ENCODE measurements at regions not wholly inside any gene's neighbourhood (a gene's known extent, or its start where the extent isn't known, plus 50 kb on each side); places are given as distances from the start of the nearest gene placed in this dataset.
A peak's percentile ranks its signal among the peaks of the same experiment; 100 is the strongest.

- DNase-seq, result no peak
Observed at GRCh38 chr6:14644381-14644780, 526.8 kb downstream of the CD83 start.

- no peak for DNase-seq
Observed at GRCh38 chr6:14645221-14645620, 527.6 kb downstream of the CD83 start.

- DNase-seq, result no peak
Observed at GRCh38 chr6:14645841-14646240, 528.3 kb downstream of the CD83 start.

- DNase-seq, result no peak
Observed at GRCh38 chr6:14646371-14646770, 528.8 kb downstream of the CD83 start.

GRCh38 chr6:14647357-14647756 lies 529.8 kb downstream of the CD83 start:
- DNase-seq, result no peak

- DNase-seq, result no peak
Observed at GRCh38 chr6:14652536-14652935, 535.0 kb downstream of the CD83 start.

GRCh38 chr6:14655201-14656061 lies 537.9 kb downstream of the CD83 start:
- DNase-seq, result no peak

- DNase-seq, result no peak
Observed at GRCh38 chr6:14656078-14656521, 538.5 kb downstream of the CD83 start.

- no peak for DNase-seq
Observed at GRCh38 chr6:14656649-14657048, 539.1 kb downstream of the CD83 start.

GRCh38 chr6:14658030-14658429 lies 540.5 kb downstream of the CD83 start:
- no peak for DNase-seq

GRCh38 chr6:14658886-14659561 lies 541.5 kb downstream of the CD83 start:
- peak; percentile 74 for DNase-seq

- no peak for DNase-seq
Observed at GRCh38 chr6:14659841-14660240, 542.3 kb downstream of the CD83 start.

- DNase-seq, result peak; percentile 13
Observed at GRCh38 chr6:14660806-14661579, 543.4 kb downstream of the CD83 start.

- no peak for DNase-seq
Observed at GRCh38 chr6:14661691-14662090, 544.1 kb downstream of the CD83 start.

- DNase-seq, result no peak
Observed at GRCh38 chr6:14664112-14664601, 546.6 kb downstream of the CD83 start.

- DNase-seq, result peak; percentile 75
Observed at GRCh38 chr6:14664621-14665315, 547.2 kb downstream of the CD83 start.

GRCh38 chr6:14665827-14666724 lies 548.5 kb downstream of the CD83 start:
- DNase-seq, result peak; percentile 99

- no peak for DNase-seq
Observed at GRCh38 chr6:14670806-14671205, 553.2 kb downstream of the CD83 start.

GRCh38 chr6:14671261-14671681 lies 553.7 kb downstream of the CD83 start:
- DNase-seq, result peak; percentile 58

GRCh38 chr6:14671937-14672336 lies 554.4 kb downstream of the CD83 start:
- no peak for DNase-seq

GRCh38 chr6:14673201-14673600 lies 555.6 kb downstream of the CD83 start:
- peak; percentile 79 for DNase-seq
